ENCODE measurements at regions not wholly inside any gene's neighbourhood (a gene's known extent, or its start where the extent isn't known, plus 50 kb on each side); places are given as distances from the start of the nearest gene placed in this dataset.

DNA sequence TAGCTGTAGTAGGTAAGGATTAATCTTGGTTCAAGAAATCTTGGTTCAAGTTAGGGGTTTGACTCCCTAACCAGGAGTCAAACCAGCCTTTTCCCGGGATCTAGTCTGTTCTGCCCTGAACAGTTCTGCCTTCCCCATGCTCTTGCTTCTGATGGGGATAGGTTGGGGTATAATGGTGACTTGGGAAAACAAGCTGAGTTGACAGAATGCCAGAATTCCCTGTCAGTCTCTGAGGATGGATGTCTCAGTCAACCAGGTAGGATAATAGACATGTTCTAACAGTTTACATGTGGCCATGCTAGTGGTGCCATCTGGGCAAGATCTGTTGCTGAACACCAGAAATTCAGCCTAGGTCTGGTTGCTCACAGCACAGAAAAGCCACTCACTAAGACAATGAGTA, 51.4 kb downstream of the RAB40AL start:
- no peak overlapping the region for H3K27ac Mint-ChIP-seq
- no peaks in the 10 kb centered on the region for H3K36me3 Mint-ChIP-seq (ENCODE audit: low read depth)
- no peaks in the 10 kb centered on the region for H3K4me1 Mint-ChIP-seq
- no peaks in the 10 kb centered on the region for H3K9me3 Mint-ChIP-seq
- no peaks in the 10 kb centered on the region for H3K27me3 Mint-ChIP-seq
- POLR2A ChIA-PET = no interaction called here
- CTCF ChIA-PET = no interaction called here
- DNase-seq = no peak
- H3K4me3 Mint-ChIP-seq = no peak overlapping the region

DNA sequence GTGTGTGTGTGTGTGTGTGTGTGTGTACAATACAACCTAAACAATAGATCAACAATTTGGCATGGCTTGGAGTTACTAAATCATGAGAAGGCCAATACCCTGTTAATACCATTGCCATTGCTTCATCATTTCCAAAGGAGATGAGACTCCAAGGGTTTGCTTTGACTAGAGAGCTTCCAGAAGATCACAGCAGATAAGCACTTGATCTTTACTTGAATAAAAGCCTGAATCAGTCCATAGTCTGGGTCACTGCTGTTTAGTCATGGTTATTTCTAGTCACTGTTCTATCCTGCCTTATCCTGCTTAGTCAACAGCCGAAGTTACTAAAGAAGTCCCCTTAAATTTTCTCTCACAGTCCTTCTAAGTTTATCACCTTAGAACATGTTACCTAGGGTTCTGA, 58.2 kb downstream of the RAB40AL start:
- Mint-ChIP-seq H3K4me1 (no peaks in the 10 kb centered on the region), H3K36me3 (ENCODE audit: low read depth) (no peaks in the 10 kb centered on the region), H3K9me3 (no peaks in the 10 kb centered on the region), H3K4me3 (no peak overlapping the region), H3K27ac (no peak overlapping the region), H3K27me3 (no peaks in the 10 kb centered on the region)
- ChIA-PET CTCF (interaction anchor here (0.7 kb wide), 1 partner anchor 1275 kb away, joined by 3 read pairs; no protein-coding TSS in a partner anchor), POLR2A (no interaction called here)
- DNase-seq = no peak

DNA sequence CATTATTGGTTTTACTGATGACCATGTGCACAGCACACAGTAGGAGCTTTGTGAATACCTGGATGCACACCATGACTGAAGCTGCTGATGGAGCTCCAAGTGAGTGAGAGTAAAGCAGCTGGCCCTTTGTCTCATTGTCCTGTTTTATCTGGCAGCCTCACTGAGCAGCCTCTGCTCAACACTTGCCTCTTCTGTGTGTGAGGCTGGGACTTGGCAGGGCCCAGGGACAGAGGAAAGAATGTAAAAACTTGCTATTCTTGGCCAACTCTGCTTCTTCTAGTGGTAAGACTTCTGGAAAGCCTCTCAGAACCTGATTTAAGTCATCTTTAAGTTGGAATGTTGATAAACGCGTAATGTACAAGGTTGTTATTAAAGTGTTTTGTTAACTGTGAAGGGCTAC, 61.4 kb downstream of the BEX1 start:
- Mint-ChIP-seq H3K9me3 (no peaks in the 10 kb centered on the region), H3K27me3 (no peaks in the 10 kb centered on the region), H3K4me1 (no peaks in the 10 kb centered on the region), H3K27ac (no peak overlapping the region), H3K36me3 (ENCODE audit: low read depth) (no peaks in the 10 kb centered on the region), H3K4me3 (no peak overlapping the region)
- ChIA-PET CTCF (no interaction called here), POLR2A (no interaction called here)
- DNase-seq = no peak
